Neural progenitor cell (in vitro differentiated cells): ENCODE measurements at regions not wholly inside any gene's neighbourhood (a gene's known extent, or its start where the extent isn't known, plus 50 kb on each side); places are given as distances from the start of the nearest gene placed in this dataset.

ENCODE experiments used
- DNase-seq: peaks from one replicate; pipeline ENCODE4 v3.0.0-alpha.2; 2016; ENCODE audit warnings: low spot score
- H2AFZ ChIP-seq: fragments of 200-600 bp; sonication (generic); replicated peaks from 2 replicates; pipeline ENCODE4 v1.6.1; 2016; ENCODE audit warnings: antibody characterized with exemption
- H3F3A ChIP-seq: fragments of 200-600 bp; sonication (generic); 2 replicates; pipeline ENCODE4 v1.6.1; 2016; ENCODE audit warnings: antibody characterized with exemption, low read depth
- H3K27ac ChIP-seq: fragments of 200-600 bp; sonication (generic); 2 replicates; pipeline ENCODE4 v1.5.1; 2016; ENCODE audit warnings: mild to moderate bottlenecking
- H3K27me3 ChIP-seq: fragments of 200-600 bp; sonication (generic); 2 replicates; pipeline ENCODE4 v1.6.1; 2016; ENCODE audit warnings: mild to moderate bottlenecking, moderate library complexity
- H3K36me3 ChIP-seq: fragments of 200-600 bp; sonication (generic); 2 replicates; pipeline ENCODE4 v1.5.1; 2016
- H3K4me1 ChIP-seq: fragments of 200-600 bp; sonication (generic); 2 replicates; pipeline ENCODE4 v1.6.1; 2016; ENCODE audit warnings: mixed run types
- H3K4me2 ChIP-seq: fragments of 200-600 bp; sonication (generic); 2 replicates; pipeline ENCODE4 v1.6.1; 2016
- H3K4me3 ChIP-seq: fragments of 200-600 bp; sonication (generic); 2 replicates; pipeline ENCODE4 v1.5.1; 2016
- H3K79me2 ChIP-seq: fragments of 200-600 bp; sonication (generic); 2 replicates; pipeline ENCODE4 v1.6.1; 2016; ENCODE audit warnings: low read depth
- H3K9ac ChIP-seq: fragments of 200-600 bp; sonication (generic); 2 replicates; pipeline ENCODE4 v1.6.1; 2016
- H3K9me3 ChIP-seq: fragments of 200-600 bp; sonication (generic); 2 replicates; pipeline ENCODE4 v1.5.1; 2016; ENCODE audit warnings: low read depth
- H4K20me1 ChIP-seq: fragments of 200-600 bp; sonication (generic); 2 replicates; pipeline ENCODE4 v1.6.1; 2016; ENCODE audit warnings: low read depth
- H3K27ac Mint-ChIP-seq: 3 replicates; pipeline ENCODE4 v1.8.0; 2021; ENCODE audit warnings: mixed read lengths
- H3K27me3 Mint-ChIP-seq: 2 replicates; pipeline ENCODE4 v1.8.0; 2022; ENCODE audit warnings: low read depth, mild to moderate bottlenecking, inconsistent platforms, moderate library complexity, mixed read lengths; ENCODE audit not compliant: insufficient read depth
- H3K36me3 Mint-ChIP-seq: 3 replicates; pipeline ENCODE4 v1.8.0; 2021; ENCODE audit warnings: mixed read lengths
- H3K4me1 Mint-ChIP-seq: 3 replicates; pipeline ENCODE4 v1.8.0; 2021; ENCODE audit warnings: mixed read lengths
- H3K4me3 Mint-ChIP-seq: 3 replicates; pipeline ENCODE4 v1.8.0; 2021; ENCODE audit warnings: mild to moderate bottlenecking, moderate library complexity, mixed read lengths
- H3K9me3 Mint-ChIP-seq: 3 replicates; pipeline ENCODE4 v1.8.0; 2020; ENCODE audit warnings: mixed read lengths
- CTCF ChIP-seq: fragments of 200-600 bp; sonication (generic); IDR thresholded peaks from 2 replicates; pipeline ENCODE4 v1.5.1; 2017; ENCODE audit warnings: antibody characterized with exemption, mild to moderate bottlenecking
- EZH2 ChIP-seq: fragments of 200-600 bp; sonication (generic); IDR thresholded peaks from 2 replicates; pipeline ENCODE4 v1.6.1; 2017; ENCODE audit warnings: antibody characterized with exemption, mild to moderate bottlenecking, moderate library complexity
- EZH2phosphoT487 ChIP-seq: fragments of 200-600 bp; sonication (generic); IDR thresholded peaks from 2 replicates; pipeline ENCODE4 v1.6.1; 2017; ENCODE audit warnings: antibody characterized with exemption

- H2AFZ ChIP-seq = no peak overlapping the region
- TF ChIP-seq EZH2 (no peak), CTCF (no peak), EZH2phosphoT487 (no peak)
- no peaks in the 10 kb centered on the region for H4K20me1 ChIP-seq
- no peaks in the 10 kb centered on the region for H3K27me3 ChIP-seq
- no peak overlapping the region for H3K9ac ChIP-seq
- no peak overlapping the region for H3K4me3 ChIP-seq
- peaks cover 6% of the 10 kb centered on the region for H3K4me1 ChIP-seq
- H3K27ac ChIP-seq = no peak overlapping the region
- no peaks in the 10 kb centered on the region for H3K9me3 ChIP-seq
- DNase-seq = no peak
- H3K79me2 ChIP-seq = no peaks in the 10 kb centered on the region
- H3K4me1 Mint-ChIP-seq = peaks cover 2% of the 10 kb centered on the region
- H3K27me3 Mint-ChIP-seq = peaks cover 5% of the 10 kb centered on the region
- H3K36me3 Mint-ChIP-seq = no peaks in the 10 kb centered on the region
- peak overlapping the region; percentile 25 for H3K27ac Mint-ChIP-seq
- H3K4me2 ChIP-seq = no peak overlapping the region
- H3K4me3 Mint-ChIP-seq = no peak overlapping the region
- no peaks in the 10 kb centered on the region for H3F3A ChIP-seq
- no peaks in the 10 kb centered on the region for H3K9me3 Mint-ChIP-seq
- H3K36me3 ChIP-seq = no peaks in the 10 kb centered on the region
Measured at GRCh38 chr5:160491438-160491837, 69.8 kb downstream of the PTTG1 start.

- no peak overlapping the region for H3K4me3 ChIP-seq
- H3K27me3 Mint-ChIP-seq = peaks cover 5% of the 10 kb centered on the region
- H3K4me2 ChIP-seq = no peak overlapping the region
- H3K4me3 Mint-ChIP-seq = no peak overlapping the region
- peaks cover 6% of the 10 kb centered on the region for H3K4me1 ChIP-seq
- H3K9ac ChIP-seq = no peak overlapping the region
- H3K4me1 Mint-ChIP-seq = peaks cover 2% of the 10 kb centered on the region
- no peak overlapping the region for H3K27ac Mint-ChIP-seq
- H3K9me3 Mint-ChIP-seq = no peaks in the 10 kb centered on the region
- no peaks in the 10 kb centered on the region for H3K79me2 ChIP-seq
- H3K27me3 ChIP-seq = no peaks in the 10 kb centered on the region
- H3F3A ChIP-seq = no peaks in the 10 kb centered on the region
- no peak for DNase-seq
- no peak overlapping the region for H3K27ac ChIP-seq
- H3K9me3 ChIP-seq = no peaks in the 10 kb centered on the region
- TF ChIP-seq EZH2 = no peak
- no peak for TF ChIP-seq EZH2phosphoT487
- no peak for TF ChIP-seq CTCF
- no peaks in the 10 kb centered on the region for H4K20me1 ChIP-seq
- no peaks in the 10 kb centered on the region for H3K36me3 Mint-ChIP-seq
- H2AFZ ChIP-seq = no peak overlapping the region
- no peaks in the 10 kb centered on the region for H3K36me3 ChIP-seq
Measured at GRCh38 chr5:160492565-160492964, 70.9 kb downstream of the PTTG1 start.

- H3K4me3 Mint-ChIP-seq = no peak overlapping the region
- H3K27ac ChIP-seq = no peak overlapping the region
- peaks cover 5% of the 10 kb centered on the region for H3K27me3 Mint-ChIP-seq
- H3K9me3 ChIP-seq = no peaks in the 10 kb centered on the region
- no peaks in the 10 kb centered on the region for H3K9me3 Mint-ChIP-seq
- no peak overlapping the region for H3K27ac Mint-ChIP-seq
- TF ChIP-seq EZH2phosphoT487 (no peak), CTCF (no peak), EZH2 (no peak)
- H3K36me3 ChIP-seq = no peaks in the 10 kb centered on the region
- H3K9ac ChIP-seq = no peak overlapping the region
- H3K79me2 ChIP-seq = no peaks in the 10 kb centered on the region
- H3K27me3 ChIP-seq = no peaks in the 10 kb centered on the region
- no peaks in the 10 kb centered on the region for H3K4me1 ChIP-seq
- no peaks in the 10 kb centered on the region for H3K4me1 Mint-ChIP-seq
- no peak overlapping the region for H3K4me2 ChIP-seq
- H3K4me3 ChIP-seq = no peak overlapping the region
- no peaks in the 10 kb centered on the region for H4K20me1 ChIP-seq
- H3K36me3 Mint-ChIP-seq = no peaks in the 10 kb centered on the region
- DNase-seq = no peak
- no peak overlapping the region for H2AFZ ChIP-seq
- H3F3A ChIP-seq = no peaks in the 10 kb centered on the region
Measured at GRCh38 chr5:160493806-160494338, 72.2 kb downstream of the PTTG1 start.
